ENCODE measurements at regions not wholly inside any gene's neighbourhood (a gene's known extent, or its start where the extent isn't known, plus 50 kb on each side); places are given as distances from the start of the nearest gene placed in this dataset.
A peak's percentile ranks its signal among the peaks of the same experiment; 100 is the strongest.

- no peak overlapping the region for H3K4me3 ChIP-seq (ENCODE audit: control extremely low read depth in 1 of 5, extremely low read depth in 1 of 5, insufficient read depth in 1 of 5, low read depth in 2 of 5, low read length in 4 of 5)
- H3K36me3 ChIP-seq (replicated peaks in 1 of 2; ENCODE audit: control extremely low read depth in 1 of 2, control insufficient read depth in 1 of 2, extremely low read depth in 1 of 2, insufficient read depth in 2 of 2, low read length in 1 of 2), result no peaks in the 10 kb centered on the region
- no peak for TF ChIP-seq CTCF (IDR thresholded peaks at IDR 0.05)
- TF ChIP-seq EZH2 (IDR thresholded peaks at IDR 0.05; ENCODE audit: borderline replicate concordance, insufficient read depth, low read depth, low read length, poor library complexity, severe bottlenecking), result no peak
- H3K4me2 ChIP-seq (replicated peaks; ENCODE audit: low read depth, low read length, poor library complexity, severe bottlenecking), result peak overlapping the region; percentile 1
- peak overlapping the region; percentile 59 for H3K27ac Mint-ChIP-seq
- H3K27me3 ChIP-seq (replicated peaks in 1 of 4; ENCODE audit: control extremely low read depth in 1 of 4, control insufficient read depth in 3 of 4, insufficient read depth in 4 of 4, low read length in 3 of 4), result no peaks in the 10 kb centered on the region
- no peaks in the 10 kb centered on the region for H3K79me2 ChIP-seq (ENCODE audit: control insufficient read depth, insufficient read depth, low read length)
- peaks cover 3 to 15% of the 10 kb centered on the region in 2 donors for H3K4me1 ChIP-seq (ENCODE audit: control insufficient read depth in 2 of 2, insufficient read depth in 2 of 2, low read length in 2 of 2)
- no peak for ATAC-seq (ENCODE audit: low read depth)
- peaks cover 41% of the 10 kb centered on the region for H3K4me1 Mint-ChIP-seq
- H3K9me3 ChIP-seq (ENCODE audit: control extremely low read depth in 1 of 3, control insufficient read depth in 2 of 3, insufficient read depth in 1 of 3, low read length in 2 of 3), result no peaks in the 10 kb centered on the region
- intact Hi-C loops (cut with micrococcal nuclease), result no loop called here
- no peaks in the 10 kb centered on the region for H4K20me1 ChIP-seq (ENCODE audit: control insufficient read depth, insufficient read depth, low read length, poor library complexity, severe bottlenecking)
- WGBS (ENCODE audit: insufficient coverage), result 36% methylated on average over 2 of the region's 9 CpGs
- H3K9ac ChIP-seq (ENCODE audit: low read length), result peak overlapping the region; percentile 2
- ChIA-PET POLR2A (no interaction called here), CTCF (no interaction called here)
- no peak overlapping the region for H2AFZ ChIP-seq (ENCODE audit: insufficient read depth, low read depth, low read length, poor library complexity, severe bottlenecking)
- H3K27me3 Mint-ChIP-seq, result no peaks in the 10 kb centered on the region
- H3K9me3 Mint-ChIP-seq (ENCODE audit: insufficient read depth), result no peaks in the 10 kb centered on the region
- DNase-seq, result no peak
- no peak overlapping the region for H3K27ac ChIP-seq (ENCODE audit: low read length in 2 of 2)
- H3K4me3 Mint-ChIP-seq, result peak overlapping the region; percentile 58
Measured at GRCh38 chr3:34216711-34217335, 418.4 kb downstream of the PDCD6IP start.

- Histone ChIP-seq H3K4me2 (replicated peaks; ENCODE audit: low read depth, low read length, poor library complexity, severe bottlenecking) (no peak overlapping the region), H2AFZ (ENCODE audit: insufficient read depth, low read depth, low read length, poor library complexity, severe bottlenecking) (no peak overlapping the region), H3K9ac (ENCODE audit: low read length) (no peak overlapping the region), H3K4me1 (ENCODE audit: control insufficient read depth in 2 of 2, insufficient read depth in 2 of 2, low read length in 2 of 2) (peaks cover 0 to 10% of the 10 kb centered on the region in 2 donors), H4K20me1 (ENCODE audit: control insufficient read depth, insufficient read depth, low read length, poor library complexity, severe bottlenecking) (no peaks in the 10 kb centered on the region), H3K36me3 (replicated peaks in 1 of 2; ENCODE audit: control extremely low read depth in 1 of 2, control insufficient read depth in 1 of 2, extremely low read depth in 1 of 2, insufficient read depth in 2 of 2, low read length in 1 of 2) (no peaks in the 10 kb centered on the region), H3K27me3 (replicated peaks in 1 of 4; ENCODE audit: control extremely low read depth in 1 of 4, control insufficient read depth in 3 of 4, insufficient read depth in 4 of 4, low read length in 3 of 4) (no peaks in the 10 kb centered on the region), H3K27ac (ENCODE audit: low read length in 2 of 2) (no peak overlapping the region), H3K79me2 (ENCODE audit: control insufficient read depth, insufficient read depth, low read length) (no peaks in the 10 kb centered on the region), H3K9me3 (ENCODE audit: control extremely low read depth in 1 of 3, control insufficient read depth in 2 of 3, insufficient read depth in 1 of 3, low read length in 2 of 3) (no peaks in the 10 kb centered on the region), H3K4me3 (ENCODE audit: control extremely low read depth in 1 of 5, extremely low read depth in 1 of 5, insufficient read depth in 1 of 5, low read depth in 2 of 5, low read length in 4 of 5) (no peak overlapping the region)
- no peak for DNase-seq
- CTCF ChIA-PET, result no interaction called here
- Mint-ChIP-seq H3K4me3 (no peak overlapping the region), H3K4me1 (peaks cover 35% of the 10 kb centered on the region), H3K27me3 (no peaks in the 10 kb centered on the region), H3K27ac (no peak overlapping the region), H3K9me3 (ENCODE audit: insufficient read depth) (no peaks in the 10 kb centered on the region)
- TF ChIP-seq EZH2 (IDR thresholded peaks at IDR 0.05; ENCODE audit: borderline replicate concordance, insufficient read depth, low read depth, low read length, poor library complexity, severe bottlenecking) (no peak), CTCF (IDR thresholded peaks at IDR 0.05) (no peak)
- POLR2A ChIA-PET, result no interaction called here
- WGBS (ENCODE audit: insufficient coverage), result no CpG with 5 or more reads among the region's 5 CpGs
- no peak for ATAC-seq (ENCODE audit: low read depth)
- intact Hi-C loops (cut with micrococcal nuclease), result no loop called here
Measured at GRCh38 chr3:34218706-34219385, 420.4 kb downstream of the PDCD6IP start.
